Liver (tissue), 3 donors: ENCODE measurements at regions not wholly inside any gene's neighbourhood (a gene's known extent, or its start where the extent isn't known, plus 50 kb on each side); places are given as distances from the start of the nearest gene placed in this dataset.

Experiments
- EGR1 ChIP-seq, 2 donors: IDR thresholded peaks; 2 replicates each; pipeline ENCODE4 v1.6.1; 2016 to 2018; ENCODE audit warnings: antibody characterized with exemption in 2 of 2, low read depth in 2 of 2
- GABPA ChIP-seq, 2 donors: IDR thresholded peaks in 1 of 2; conservative IDR thresholded peaks in 1 of 2; 2 replicates each; pipeline ENCODE4 v1.6.1; 2016; ENCODE audit warnings: antibody characterized with exemption in 2 of 2, mild to moderate bottlenecking in 1 of 2, moderate library complexity in 1 of 2
- RXRA ChIP-seq, 2 donors: IDR thresholded peaks; 2 replicates each; pipeline ENCODE4 v1.6.1; 2017 to 2018; ENCODE audit warnings: antibody characterized with exemption in 2 of 2, mild to moderate bottlenecking in 1 of 2
- TAF1 ChIP-seq: conservative IDR thresholded peaks from 2 replicates; pipeline ENCODE4 v1.6.1; 2016; ENCODE audit warnings: antibody characterized with exemption, mild to moderate bottlenecking
- TF ChIP-seq, protein P1 (sequence below): fragments of 150-350 bp; IDR thresholded peaks from 2 replicates; pipeline ENCODE4 v1.5.1; 2017; ENCODE audit warnings: improper control_type of control experiment, low read depth, low read length; ENCODE audit not compliant: missing input control
- donor health status: healthy.
- donor health status: healthy.

DNA sequence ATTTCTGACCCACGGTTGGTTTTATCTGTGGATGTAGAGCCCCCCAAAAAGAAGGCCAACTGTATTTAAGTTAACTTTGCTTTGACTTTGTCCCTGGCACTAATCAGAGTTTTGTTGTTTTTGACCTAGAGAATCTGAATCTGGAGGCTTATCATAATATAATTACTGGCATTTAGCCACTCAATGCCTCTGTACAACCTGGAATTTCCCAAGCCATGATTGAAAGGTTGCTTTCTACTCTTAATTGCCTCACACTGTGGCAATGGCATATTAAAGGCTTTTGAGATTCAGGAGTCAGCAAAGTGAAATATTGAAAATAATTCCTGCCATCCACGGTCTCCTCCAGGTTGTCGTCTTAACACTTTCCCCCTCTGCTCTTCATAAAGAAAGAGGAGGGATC lies 205.2 kb upstream of the GHITM start:
- TF ChIP-seq, protein P1, sequence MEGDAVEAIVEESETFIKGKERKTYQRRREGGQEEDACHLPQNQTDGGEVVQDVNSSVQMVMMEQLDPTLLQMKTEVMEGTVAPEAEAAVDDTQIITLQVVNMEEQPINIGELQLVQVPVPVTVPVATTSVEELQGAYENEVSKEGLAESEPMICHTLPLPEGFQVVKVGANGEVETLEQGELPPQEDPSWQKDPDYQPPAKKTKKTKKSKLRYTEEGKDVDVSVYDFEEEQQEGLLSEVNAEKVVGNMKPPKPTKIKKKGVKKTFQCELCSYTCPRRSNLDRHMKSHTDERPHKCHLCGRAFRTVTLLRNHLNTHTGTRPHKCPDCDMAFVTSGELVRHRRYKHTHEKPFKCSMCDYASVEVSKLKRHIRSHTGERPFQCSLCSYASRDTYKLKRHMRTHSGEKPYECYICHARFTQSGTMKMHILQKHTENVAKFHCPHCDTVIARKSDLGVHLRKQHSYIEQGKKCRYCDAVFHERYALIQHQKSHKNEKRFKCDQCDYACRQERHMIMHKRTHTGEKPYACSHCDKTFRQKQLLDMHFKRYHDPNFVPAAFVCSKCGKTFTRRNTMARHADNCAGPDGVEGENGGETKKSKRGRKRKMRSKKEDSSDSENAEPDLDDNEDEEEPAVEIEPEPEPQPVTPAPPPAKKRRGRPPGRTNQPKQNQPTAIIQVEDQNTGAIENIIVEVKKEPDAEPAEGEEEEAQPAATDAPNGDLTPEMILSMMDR, result no peak
- TF ChIP-seq RXRA (IDR thresholded peaks at IDR 0.05), result no peak
- no peak for TF ChIP-seq TAF1
- no peak for TF ChIP-seq EGR1 (IDR thresholded peaks at IDR 0.05; ENCODE audit: low read depth in 2 of 2)
- no peak for TF ChIP-seq GABPA (IDR thresholded peaks at IDR 0.05 in 1 of 2, conservative IDR thresholded peaks at IDR 0.05 in 1 of 2)
